AG04450 (cell line): ENCODE measurements at regions not wholly inside any gene's neighbourhood (a gene's known extent, or its start where the extent isn't known, plus 50 kb on each side); places are given as distances from the start of the nearest gene placed in this dataset.

ENCODE experiments used
- CTCF ChIA-PET: fragments of 300-600, 350-600 bp; formaldehyde crosslinking; extraction: SDS; loops from one replicate; lab custom pipeline; 2022; ENCODE audit warnings: antibody characterized with exemption, inconsistent platforms; lab: Charles Lee
- POLR2A ChIA-PET: fragments of 350-600 bp; formaldehyde crosslinking; extraction: SDS; loops from one replicate; lab custom pipeline; 2021; ENCODE audit warnings: antibody characterized with exemption, inconsistent platforms; lab: Yijun Ruan, JAX
- DNase-seq: peaks from one replicate; pipeline ENCODE4 v3.0.0-alpha.2; 2011; ENCODE audit warnings: low read depth, low spot score
- H3K27ac ChIP-seq: one replicate; pipeline ENCODE4 v1.5.1; 2012; ENCODE audit warnings: low read depth, low read length, control low read depth
- H3K27me3 ChIP-seq: one replicate; pipeline ENCODE4 v1.6.0; 2012; ENCODE audit warnings: low read length; ENCODE audit not compliant: control insufficient read depth, insufficient read depth
- H3K4me3 ChIP-seq: 2 replicates; pipeline ENCODE4 v1.5.1; 2011; ENCODE audit warnings: mild to moderate bottlenecking, low read depth, low read length, control low read depth
- H3K9me3 ChIP-seq: 2 replicates; pipeline ENCODE4 v1.5.1; 2012; ENCODE audit warnings: low read length; ENCODE audit not compliant: control insufficient read depth, insufficient read depth
- TF ChIP-seq, protein P1 (sequence below): IDR thresholded peaks from 2 replicates; pipeline ENCODE4 v1.5.1; 2011; ENCODE audit warnings: low read depth, low read length, control low read depth, inconsistent platforms

DNA sequence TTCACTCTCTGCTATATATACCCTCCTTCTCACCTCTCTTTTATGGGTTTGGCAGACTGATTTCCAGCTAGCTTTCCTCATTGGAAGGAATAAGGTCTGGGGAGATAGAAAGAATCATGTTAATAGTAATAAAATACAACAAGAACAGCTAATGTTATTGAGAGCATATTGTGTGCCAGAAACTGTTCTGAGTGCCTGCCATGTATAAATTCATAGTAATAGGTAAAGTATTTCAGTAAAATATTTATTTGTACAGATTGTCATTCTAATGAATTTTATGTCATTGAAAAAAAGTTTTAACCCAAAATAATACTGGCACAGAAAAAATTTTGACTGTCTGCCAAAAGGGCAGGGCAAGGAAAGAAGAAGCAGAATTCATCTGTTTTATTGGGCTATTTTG is 834.9 kb upstream of the ZNF608 start:
- no peak for DNase-seq
- CTCF ChIA-PET: no interaction called here
- H3K27me3 ChIP-seq: no peaks in the 10 kb centered on the region
- no peak overlapping the region for H3K27ac ChIP-seq
- no peak overlapping the region for H3K4me3 ChIP-seq
- POLR2A ChIA-PET: no interaction called here
- no peaks in the 10 kb centered on the region; the same call in 1 of the 2 replicates for H3K9me3 ChIP-seq
- TF ChIP-seq, protein P1, sequence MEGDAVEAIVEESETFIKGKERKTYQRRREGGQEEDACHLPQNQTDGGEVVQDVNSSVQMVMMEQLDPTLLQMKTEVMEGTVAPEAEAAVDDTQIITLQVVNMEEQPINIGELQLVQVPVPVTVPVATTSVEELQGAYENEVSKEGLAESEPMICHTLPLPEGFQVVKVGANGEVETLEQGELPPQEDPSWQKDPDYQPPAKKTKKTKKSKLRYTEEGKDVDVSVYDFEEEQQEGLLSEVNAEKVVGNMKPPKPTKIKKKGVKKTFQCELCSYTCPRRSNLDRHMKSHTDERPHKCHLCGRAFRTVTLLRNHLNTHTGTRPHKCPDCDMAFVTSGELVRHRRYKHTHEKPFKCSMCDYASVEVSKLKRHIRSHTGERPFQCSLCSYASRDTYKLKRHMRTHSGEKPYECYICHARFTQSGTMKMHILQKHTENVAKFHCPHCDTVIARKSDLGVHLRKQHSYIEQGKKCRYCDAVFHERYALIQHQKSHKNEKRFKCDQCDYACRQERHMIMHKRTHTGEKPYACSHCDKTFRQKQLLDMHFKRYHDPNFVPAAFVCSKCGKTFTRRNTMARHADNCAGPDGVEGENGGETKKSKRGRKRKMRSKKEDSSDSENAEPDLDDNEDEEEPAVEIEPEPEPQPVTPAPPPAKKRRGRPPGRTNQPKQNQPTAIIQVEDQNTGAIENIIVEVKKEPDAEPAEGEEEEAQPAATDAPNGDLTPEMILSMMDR: no peak

DNA sequence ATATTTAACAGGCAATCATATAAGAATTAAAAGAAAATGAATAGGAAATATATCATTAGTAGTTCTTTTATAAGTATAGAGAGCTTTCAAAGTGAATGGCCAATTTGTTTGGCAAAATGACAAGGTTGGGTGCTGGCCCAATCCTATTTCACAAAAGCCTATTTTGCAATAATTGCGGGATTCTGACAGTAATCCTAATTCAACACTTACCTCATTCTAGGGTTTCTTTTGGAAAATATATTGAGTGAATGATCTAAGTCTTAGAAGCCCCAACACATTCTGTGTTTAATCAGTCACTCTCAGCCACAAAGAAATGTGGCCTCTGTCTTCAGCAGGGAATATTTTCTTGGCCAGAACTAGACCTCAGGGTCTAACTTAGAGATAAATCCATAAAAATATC is 835.9 kb upstream of the ZNF608 start:
- ChIA-PET CTCF (no interaction called here), POLR2A (no interaction called here)
- Histone ChIP-seq H3K9me3 (no peaks in the 10 kb centered on the region; the same call in 1 of the 2 replicates), H3K27ac (no peak overlapping the region), H3K27me3 (no peaks in the 10 kb centered on the region), H3K4me3 (no peak overlapping the region)
- TF ChIP-seq, protein P1: no peak
- no peak for DNase-seq

DNA sequence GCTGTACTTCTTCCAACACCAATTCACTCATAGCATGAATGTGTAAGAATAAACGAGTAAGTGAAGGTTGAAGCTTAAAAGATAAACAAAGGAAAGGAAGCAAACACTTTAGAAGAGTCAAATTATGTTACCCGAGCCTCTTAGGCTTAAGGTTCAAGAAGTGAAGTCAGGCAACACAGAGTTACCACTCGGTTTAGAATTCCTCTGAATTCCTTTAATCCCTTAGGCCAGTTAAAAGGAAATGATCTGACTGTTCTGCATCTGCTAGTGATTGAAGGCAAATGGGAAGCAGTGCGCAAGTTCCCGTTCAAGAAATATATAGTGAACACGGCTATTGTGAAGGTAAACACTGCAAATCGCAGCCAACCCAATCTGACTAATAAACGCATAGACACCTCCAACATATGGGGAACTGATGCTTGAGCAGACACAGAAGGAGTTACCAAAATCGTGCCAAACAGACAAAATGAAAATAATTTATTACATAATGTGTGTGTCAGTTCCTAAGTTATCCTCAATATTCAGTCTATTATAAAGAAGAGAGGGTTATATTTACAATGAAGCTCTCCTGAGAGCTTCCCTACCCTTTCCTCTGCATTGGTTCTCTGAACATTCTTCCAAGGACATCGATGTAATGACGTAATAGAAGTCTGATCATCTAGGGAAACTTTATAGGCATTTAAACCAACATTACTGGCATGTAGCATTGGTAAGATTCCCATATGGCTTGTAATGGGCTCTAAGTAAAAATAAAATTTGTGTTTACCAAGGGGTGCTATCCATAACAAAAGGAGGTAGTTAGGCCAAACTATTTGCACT is 837.1 kb upstream of the ZNF608 start:
- CTCF ChIA-PET: no interaction called here
- POLR2A ChIA-PET: no interaction called here
- DNase-seq: no peak
- Histone ChIP-seq H3K4me3 (no peak overlapping the region), H3K9me3 (no peaks in the 10 kb centered on the region; the same call in 1 of the 2 replicates), H3K27ac (no peak overlapping the region), H3K27me3 (no peaks in the 10 kb centered on the region)
- TF ChIP-seq, protein P1: no peak

DNA sequence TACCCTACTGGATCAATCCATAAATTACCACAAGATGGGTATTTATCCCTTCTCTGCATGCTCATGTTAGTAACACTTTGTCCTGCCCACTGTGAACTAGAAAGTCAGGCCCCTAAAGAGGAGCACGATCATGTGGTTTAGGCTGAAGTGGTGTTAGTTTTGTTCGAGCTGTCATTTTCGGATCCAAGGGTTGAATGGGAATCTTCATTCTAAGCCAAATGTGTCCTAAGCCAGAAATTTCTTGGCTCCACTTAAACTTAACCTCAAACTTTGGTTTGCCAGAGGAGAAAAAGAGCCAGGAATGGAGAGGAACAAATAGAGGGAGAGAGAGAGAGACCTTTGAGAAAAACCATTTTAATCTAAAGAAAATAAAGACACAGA is 837.7 kb upstream of the ZNF608 start:
- DNase-seq: no peak
- H3K9me3 ChIP-seq: no peaks in the 10 kb centered on the region; the same call in 1 of the 2 replicates
- TF ChIP-seq, protein P1: no peak
- no peak overlapping the region for H3K27ac ChIP-seq
- ChIA-PET POLR2A (no interaction called here), CTCF (no interaction called here)
- H3K27me3 ChIP-seq: no peaks in the 10 kb centered on the region
- no peak overlapping the region for H3K4me3 ChIP-seq

DNA sequence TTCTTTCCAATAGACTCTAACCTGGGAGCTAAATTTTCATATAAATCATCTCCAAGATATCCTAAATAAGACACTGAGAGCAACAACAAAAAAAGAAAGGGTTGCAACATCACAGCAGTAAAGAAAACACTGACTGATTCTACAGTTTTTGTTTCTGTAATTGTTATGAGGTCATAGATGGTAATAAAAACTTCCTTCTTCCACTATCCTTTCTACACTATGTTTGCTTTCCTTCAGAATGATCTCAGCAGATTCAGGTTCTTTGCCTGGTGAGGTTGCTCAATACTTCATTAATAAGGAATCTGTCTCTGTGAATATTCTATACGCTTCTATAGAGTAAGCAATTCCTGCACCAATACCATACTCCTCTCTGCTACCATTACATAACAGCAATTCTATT is 835.6 kb upstream of the GRAMD2B start:
- H3K27me3 ChIP-seq: no peaks in the 10 kb centered on the region
- no peak overlapping the region for H3K4me3 ChIP-seq
- no peak for DNase-seq
- ChIA-PET POLR2A (no interaction called here), CTCF (interaction anchor here (0.5 kb wide), 1 partner anchor 150 kb away, joined by 3 read pairs; no protein-coding TSS in a partner anchor)
- H3K9me3 ChIP-seq: no peaks in the 10 kb centered on the region; the same call in 1 of the 2 replicates
- TF ChIP-seq, protein P1: no peak
- H3K27ac ChIP-seq: no peak overlapping the region
